Lower leg skin (tissue), 4 donors: ENCODE measurements at regions not wholly inside any gene's neighbourhood (a gene's known extent, or its start where the extent isn't known, plus 50 kb on each side); places are given as distances from the start of the nearest gene placed in this dataset.

ENCODE experiments used
- DNase-seq, 2 donors: peaks; one replicate each; pipeline ENCODE4 v3.0.0-alpha.2; 2019; ENCODE audit warnings: low spot score in 2 of 2
- H3K4me3 ChIP-seq: fragments of 200-600 bp; sonication (generic); 2 replicates; pipeline ENCODE4 v1.5.1; 2017; ENCODE audit warnings: mild to moderate bottlenecking, low read depth; ENCODE audit not compliant: poor library complexity, severe bottlenecking
- POLR2A ChIP-seq, 2 donors: fragments of 450-650 bp; IDR thresholded peaks; one replicate each; pipeline ENCODE4 v1.6.1; 2016 to 2017; ENCODE audit warnings: antibody characterized with exemption in 2 of 2, mild to moderate bottlenecking in 1 of 2, moderate library complexity in 1 of 2
- WGBS, 2 donors: methylation state at CpG; one replicate each; pipeline ENCODE4 v1.1.5; 2018; 5-methylcytosine and 5-hydroxymethylcytosine counted together
- intact Hi-C: fragments of 100-400 bp; cut with DNase I; formaldehyde crosslinking; loops from one replicate; pipeline ENCODE4 v1.15.0; 2023; ENCODE audit warnings: low total_unique reads
- TF ChIP-seq, protein P1 (sequence below), 3 donors: fragments of 450-650 bp; IDR thresholded peaks; one replicate each; pipeline ENCODE4 v1.5.1; 2016; ENCODE audit warnings: antibody characterized with exemption in 3 of 3, mild to moderate bottlenecking in 3 of 3, moderate library complexity in 2 of 3

DNA sequence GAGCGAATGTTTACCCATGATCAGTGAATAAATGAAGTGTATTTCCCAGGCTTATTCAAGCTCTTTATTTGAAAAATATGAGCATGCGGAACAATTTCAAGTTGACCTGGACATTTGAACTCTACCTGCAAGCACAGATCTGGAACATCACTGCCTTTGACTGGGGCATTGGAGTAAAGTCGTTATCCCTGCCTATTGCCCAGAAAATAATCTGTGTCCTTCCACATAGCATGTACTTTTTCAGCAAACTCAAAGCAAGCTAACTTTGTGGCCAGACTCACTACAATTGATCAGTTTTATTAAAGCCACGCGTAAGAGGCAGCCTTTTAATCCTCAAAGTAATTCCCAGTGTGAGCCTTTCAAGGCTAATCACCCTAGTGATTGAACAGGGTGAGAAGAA lies 73.4 kb upstream of the PAK5 start:
- no peak overlapping the region for H3K4me3 ChIP-seq
- no peak for DNase-seq
- intact Hi-C loops = loop anchor here (10.0 kb wide), 1 partner anchor 297 kb away; no protein-coding TSS in a partner anchor
- TF ChIP-seq, protein P1, sequence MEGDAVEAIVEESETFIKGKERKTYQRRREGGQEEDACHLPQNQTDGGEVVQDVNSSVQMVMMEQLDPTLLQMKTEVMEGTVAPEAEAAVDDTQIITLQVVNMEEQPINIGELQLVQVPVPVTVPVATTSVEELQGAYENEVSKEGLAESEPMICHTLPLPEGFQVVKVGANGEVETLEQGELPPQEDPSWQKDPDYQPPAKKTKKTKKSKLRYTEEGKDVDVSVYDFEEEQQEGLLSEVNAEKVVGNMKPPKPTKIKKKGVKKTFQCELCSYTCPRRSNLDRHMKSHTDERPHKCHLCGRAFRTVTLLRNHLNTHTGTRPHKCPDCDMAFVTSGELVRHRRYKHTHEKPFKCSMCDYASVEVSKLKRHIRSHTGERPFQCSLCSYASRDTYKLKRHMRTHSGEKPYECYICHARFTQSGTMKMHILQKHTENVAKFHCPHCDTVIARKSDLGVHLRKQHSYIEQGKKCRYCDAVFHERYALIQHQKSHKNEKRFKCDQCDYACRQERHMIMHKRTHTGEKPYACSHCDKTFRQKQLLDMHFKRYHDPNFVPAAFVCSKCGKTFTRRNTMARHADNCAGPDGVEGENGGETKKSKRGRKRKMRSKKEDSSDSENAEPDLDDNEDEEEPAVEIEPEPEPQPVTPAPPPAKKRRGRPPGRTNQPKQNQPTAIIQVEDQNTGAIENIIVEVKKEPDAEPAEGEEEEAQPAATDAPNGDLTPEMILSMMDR (IDR thresholded peaks at IDR 0.05) = no peak
- no peak for TF ChIP-seq POLR2A (IDR thresholded peaks at IDR 0.05)
- 86 to 91% methylated on average over 5 of the region's 5 CpGs for WGBS, 2 donors

DNA sequence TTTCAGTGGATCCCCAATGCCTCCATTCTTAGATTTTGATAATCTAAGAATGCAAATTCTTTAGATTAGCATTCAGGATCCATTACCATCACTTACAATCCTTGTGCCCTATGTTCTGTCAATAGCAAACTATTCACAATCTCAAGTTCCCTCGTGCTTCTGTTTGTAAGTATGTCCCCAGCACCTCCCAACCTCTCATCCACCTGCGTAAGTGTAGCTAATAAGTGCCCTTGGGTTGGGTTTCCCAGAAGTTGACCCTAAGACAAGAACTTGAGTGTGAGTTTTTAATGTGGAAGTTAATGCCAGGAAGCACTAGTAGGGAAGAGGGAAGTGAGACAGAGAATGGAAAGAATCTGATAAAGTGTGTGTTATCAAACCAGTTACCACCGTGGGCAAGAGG lies 72.6 kb upstream of the PAK5 start:
- WGBS, 2 donors = 62 to 73% methylated on average over 3 of the region's 3 CpGs
- intact Hi-C loops = loop anchor here (10.0 kb wide), 1 partner anchor 297 kb away; no protein-coding TSS in a partner anchor
- H3K4me3 ChIP-seq = no peak overlapping the region
- TF ChIP-seq POLR2A (IDR thresholded peaks at IDR 0.05) = no peak
- TF ChIP-seq, protein P1 (IDR thresholded peaks at IDR 0.05) = no peak
- no peak for DNase-seq

DNA sequence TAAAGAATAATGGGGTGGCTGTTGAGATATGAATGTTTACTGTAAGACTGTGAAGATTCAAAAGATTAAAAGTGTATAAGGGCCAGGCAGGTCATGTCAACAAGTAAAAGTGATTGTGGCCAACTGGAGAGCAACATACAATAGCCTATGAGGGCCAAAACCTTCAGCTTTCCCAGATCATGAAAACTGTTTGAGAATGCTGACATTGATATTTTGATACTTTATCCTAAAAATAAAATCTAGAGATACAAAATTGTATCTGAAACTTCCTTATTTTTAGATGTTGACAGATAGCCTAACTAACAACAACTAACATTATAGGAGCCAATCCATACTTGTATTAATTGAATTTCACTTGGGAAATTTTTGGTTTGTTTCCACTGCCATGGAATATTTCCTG lies 70.3 kb upstream of the PAK5 start:
- no peak for DNase-seq
- H3K4me3 ChIP-seq = no peak overlapping the region
- intact Hi-C loops = no loop called here
- TF ChIP-seq, protein P1 (IDR thresholded peaks at IDR 0.05) = no peak
- TF ChIP-seq POLR2A (IDR thresholded peaks at IDR 0.05) = no peak

DNA sequence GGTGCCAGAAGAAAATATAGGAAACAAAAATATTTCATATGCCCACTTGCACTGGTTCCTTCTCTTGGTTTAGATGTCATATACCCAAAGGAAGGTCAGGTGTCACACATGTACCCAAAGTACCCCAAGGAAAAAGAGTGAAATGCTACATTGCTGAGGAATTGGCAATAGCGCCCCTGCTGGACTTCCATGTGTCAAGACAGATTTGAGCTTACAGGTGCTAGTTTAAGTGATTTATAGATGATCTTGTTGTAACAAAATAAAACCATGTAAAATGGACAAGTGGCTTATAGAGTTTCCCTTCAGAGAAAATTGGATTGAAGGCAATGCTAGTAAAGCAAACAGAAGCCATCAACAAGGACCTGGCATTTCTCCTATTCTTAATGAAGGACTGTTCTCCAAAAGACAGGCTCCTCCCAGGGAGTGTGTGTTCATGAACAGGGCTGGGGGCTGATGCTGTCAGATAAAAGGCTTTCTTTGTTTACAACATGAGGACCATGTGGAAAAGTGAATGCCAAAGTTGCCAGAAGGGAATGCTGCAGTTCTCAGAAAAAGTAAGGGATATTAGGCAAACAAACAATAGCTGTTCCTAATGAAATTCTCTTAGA lies 64.3 kb upstream of the PAK5 start:
- no peak for DNase-seq
- no peak for TF ChIP-seq POLR2A (IDR thresholded peaks at IDR 0.05)
- TF ChIP-seq, protein P1 (IDR thresholded peaks at IDR 0.05) = no peak
- H3K4me3 ChIP-seq = no peak overlapping the region
- intact Hi-C loops = no loop called here
- whole genome bisulfite sequencing, 2 donors = 14 to 21% methylated on average over 1 of the region's 1 CpG

DNA sequence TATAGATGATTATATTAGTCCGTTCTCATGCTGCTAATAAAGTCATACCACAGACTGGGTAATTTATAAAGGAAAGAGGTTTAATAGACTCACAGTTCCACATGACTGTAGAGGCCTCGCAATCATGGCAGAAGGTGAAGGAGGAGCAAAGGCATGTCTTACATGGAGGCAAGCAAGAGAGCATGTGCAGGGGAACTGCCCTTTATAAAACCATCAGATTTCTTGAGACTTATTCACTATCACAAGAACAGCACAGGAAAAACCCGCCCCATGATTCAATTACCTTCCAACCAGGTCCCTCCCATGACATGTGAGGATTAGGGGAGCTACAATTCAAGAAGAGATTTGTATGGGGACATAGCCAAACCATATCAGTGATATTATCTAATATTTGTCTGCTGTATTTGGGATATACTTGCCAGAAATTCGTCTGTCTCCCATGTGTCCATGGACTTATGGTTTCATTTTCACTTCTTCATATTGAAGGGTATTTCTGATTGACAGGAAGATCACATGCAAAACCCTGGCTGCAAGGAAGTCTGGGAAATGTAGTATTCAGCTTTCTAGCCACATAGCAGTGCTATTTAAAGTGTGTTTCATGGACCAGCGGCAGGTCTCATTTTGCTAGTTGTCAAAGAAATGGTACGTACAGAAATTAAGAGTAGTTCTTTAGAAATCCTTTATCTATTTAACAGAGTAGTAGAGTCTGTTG lies 50.5 kb upstream of the PAK5 start:
- whole genome bisulfite sequencing, 2 donors = 79 to 82% methylated on average over 6 of the region's 6 CpGs
- no peak for DNase-seq
- TF ChIP-seq, protein P1 (IDR thresholded peaks at IDR 0.05) = no peak
- no peak for TF ChIP-seq POLR2A (IDR thresholded peaks at IDR 0.05)
- H3K4me3 ChIP-seq = no peak overlapping the region
- intact Hi-C loops = no loop called here
